ENCODE measurements at regions not wholly inside any gene's neighbourhood (a gene's known extent, or its start where the extent isn't known, plus 50 kb on each side); places are given as distances from the start of the nearest gene placed in this dataset.
"Not testable (repeated sequence)": the region's sequence is repeated elsewhere in the genome, so short reads cannot be mapped to it uniquely, and the experiment has no call there.

- TF ChIP-seq CTCF (conservative IDR thresholded peaks at IDR 0.05; ENCODE audit: low read depth in 2 of 2); POLR2AphosphoS5 (IDR thresholded peaks at IDR 0.05; ENCODE audit: low read depth); EZH2phosphoT487 (IDR thresholded peaks at IDR 0.05; ENCODE audit: unreplicated experiment); REST (IDR thresholded peaks at IDR 0.05; ENCODE audit: unreplicated experiment); NANOG (IDR thresholded peaks at IDR 0.05; ENCODE audit: borderline replicate concordance); EZH2 (IDR thresholded peaks at IDR 0.05; ENCODE audit: low read depth, unreplicated experiment); CREB1 (CRISPR knock-in tag; IDR thresholded peaks at IDR 0.05; ENCODE audit: low read depth); STAT1 (IDR thresholded peaks at IDR 0.05; ENCODE audit: unreplicated experiment): not testable (repeated sequence)
These were observed 82.9 kb upstream of the GOLGA6L22 start for GRCh38 chr15:22375829-22376228.

Measured in GM23338 (cell line).